GM11168 (cell line): ENCODE measurements at regions not wholly inside any gene's neighbourhood (a gene's known extent, or its start where the extent isn't known, plus 50 kb on each side); places are given as distances from the start of the nearest gene placed in this dataset.

Source experiments
- in situ Hi-C: fragments of 300-500 bp; cut with MboI; formaldehyde crosslinking; loops from one replicate; pipeline ENCODE4 v1.12.0; 2022; ENCODE audit warnings: low sequenced_read_pairs; ENCODE audit not compliant: unreplicated experiment

GRCh38 chr7:113494797-113495566 lies 376.6 kb upstream of the SMIM30 start:
- in situ Hi-C loops, result loop anchor here (10.0 kb wide), 1 partner anchor 520 kb away; no protein-coding TSS in a partner anchor

DNA sequence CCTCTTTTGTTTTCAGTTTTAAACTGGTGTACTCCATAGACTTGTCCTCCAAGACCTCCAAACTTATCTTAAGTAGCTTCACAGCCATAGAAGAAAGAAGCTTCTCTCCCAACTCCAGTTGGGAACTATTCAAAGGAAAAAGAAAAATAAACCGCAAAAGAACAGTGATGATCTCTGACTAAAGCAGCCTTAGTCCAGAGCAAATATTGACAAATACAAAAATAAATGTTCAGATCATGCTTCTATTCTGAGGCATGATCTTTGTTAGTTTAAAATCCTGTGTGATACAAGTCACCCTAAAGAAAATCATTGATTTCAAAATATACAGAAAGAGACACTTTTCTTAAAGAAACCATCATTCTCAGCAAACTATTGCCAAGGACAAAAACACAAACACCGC lies 373.0 kb upstream of the SMIM30 start:
- in situ Hi-C loops, result loop anchor here (10.0 kb wide), 1 partner anchor 517 kb away; no protein-coding TSS in a partner anchor

DNA sequence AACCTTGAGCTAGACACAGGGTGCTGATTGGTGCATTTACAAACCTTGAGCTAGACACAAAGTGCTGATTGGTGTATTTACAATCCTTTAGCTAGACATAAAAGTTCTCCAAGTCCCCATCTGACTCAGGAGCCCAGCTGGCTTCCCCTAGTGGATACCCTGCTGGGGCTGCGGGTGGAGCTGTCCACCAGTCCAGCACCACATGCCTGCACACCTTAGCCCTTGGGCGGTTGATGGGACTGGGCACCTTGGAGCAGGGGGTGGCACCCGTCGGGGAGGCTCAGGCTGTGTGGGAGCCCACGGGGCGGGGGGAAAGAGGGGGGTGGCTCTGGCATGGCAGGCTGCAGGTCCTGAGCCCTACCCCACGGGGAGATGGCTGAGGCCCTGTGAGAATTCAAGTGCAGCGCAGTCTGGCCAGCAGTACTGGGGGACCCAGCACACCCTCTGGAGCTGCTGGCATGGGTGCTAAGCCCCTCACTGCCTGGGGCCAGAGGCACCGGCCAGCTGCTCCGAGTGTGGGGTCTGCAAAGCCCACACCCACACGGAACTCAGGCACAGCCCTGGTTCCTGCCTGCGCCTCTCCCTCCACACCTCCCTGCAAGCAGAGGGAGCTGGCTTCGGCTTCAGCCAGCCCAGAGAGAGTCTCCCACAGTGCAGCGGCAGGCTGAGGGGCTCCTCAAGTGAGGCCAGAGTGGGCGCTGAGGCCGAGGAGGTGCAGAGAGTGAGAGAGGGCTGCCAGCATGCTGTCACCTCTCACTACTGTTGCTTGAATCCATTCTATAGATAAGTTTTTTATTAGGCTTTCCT lies 369.8 kb upstream of the SMIM30 start:
- in situ Hi-C loops, result no loop called here

DNA sequence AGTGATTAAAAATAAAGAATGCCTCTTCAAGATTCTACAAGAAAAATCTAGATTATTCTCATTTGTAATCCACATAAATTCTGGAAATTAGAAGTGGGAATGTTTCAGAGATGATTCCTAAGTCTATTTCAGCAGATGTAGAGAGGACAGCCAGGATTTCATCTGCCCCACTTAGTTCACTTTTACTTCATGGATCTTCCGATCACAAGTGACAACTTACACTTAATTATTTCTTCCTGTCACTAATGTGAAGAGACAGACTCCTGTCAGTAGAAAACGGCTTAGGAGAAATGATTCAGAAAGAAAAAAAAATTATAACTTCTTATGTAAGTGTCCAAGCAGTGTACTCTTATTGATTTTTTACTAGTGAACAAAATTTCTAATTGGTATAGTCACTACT lies 368.2 kb upstream of the SMIM30 start:
- in situ Hi-C loops, result no loop called here

- in situ Hi-C loops, result no loop called here
Measured at GRCh38 chr7:113483657-113484056, 365.3 kb upstream of the SMIM30 start.

GRCh38 chr7:113480537-113480936 lies 362.2 kb upstream of the SMIM30 start:
- in situ Hi-C loops, result no loop called here

DNA sequence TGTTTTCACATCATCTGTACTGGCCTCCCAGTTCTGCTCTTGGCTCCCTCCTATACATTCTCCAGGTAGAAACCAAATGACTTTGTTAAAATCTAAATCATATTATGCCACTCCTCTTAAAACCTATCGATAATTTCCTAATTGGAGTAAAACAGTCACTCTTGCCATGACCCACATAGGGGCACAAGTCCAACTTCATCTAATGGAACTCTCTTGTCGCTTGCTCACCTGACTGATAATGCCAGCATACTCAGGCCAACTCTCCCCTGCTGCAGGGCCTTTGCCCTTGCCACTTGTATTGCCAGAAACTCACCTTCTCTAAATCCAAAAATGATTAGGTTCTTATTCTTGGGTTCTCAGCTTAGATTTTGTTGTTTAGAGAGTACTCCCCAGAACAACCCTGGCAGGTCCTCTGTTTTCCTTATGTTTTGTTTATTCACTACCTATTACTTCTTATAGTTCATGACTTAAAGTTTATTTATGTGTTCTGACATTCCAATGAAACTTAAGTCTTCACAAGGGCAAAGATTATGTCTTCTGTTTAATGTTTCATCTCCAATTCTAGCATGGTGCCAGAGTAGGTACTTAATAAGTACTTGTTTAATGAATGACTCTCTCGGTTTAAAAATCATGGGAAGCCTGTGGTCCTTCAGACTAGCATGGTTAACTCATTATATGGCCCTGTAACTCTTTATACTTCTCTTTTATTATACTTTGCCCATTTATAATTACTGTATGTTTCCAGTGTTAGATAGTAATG lies 345.9 kb upstream of the SMIM30 start:
- in situ Hi-C loops, result no loop called here

- in situ Hi-C loops, result no loop called here
Measured at GRCh38 chr7:113460067-113460466, 341.7 kb upstream of the SMIM30 start.

- in situ Hi-C loops, result no loop called here
Measured at GRCh38 chr7:113456533-113456932, 338.2 kb upstream of the SMIM30 start.

DNA sequence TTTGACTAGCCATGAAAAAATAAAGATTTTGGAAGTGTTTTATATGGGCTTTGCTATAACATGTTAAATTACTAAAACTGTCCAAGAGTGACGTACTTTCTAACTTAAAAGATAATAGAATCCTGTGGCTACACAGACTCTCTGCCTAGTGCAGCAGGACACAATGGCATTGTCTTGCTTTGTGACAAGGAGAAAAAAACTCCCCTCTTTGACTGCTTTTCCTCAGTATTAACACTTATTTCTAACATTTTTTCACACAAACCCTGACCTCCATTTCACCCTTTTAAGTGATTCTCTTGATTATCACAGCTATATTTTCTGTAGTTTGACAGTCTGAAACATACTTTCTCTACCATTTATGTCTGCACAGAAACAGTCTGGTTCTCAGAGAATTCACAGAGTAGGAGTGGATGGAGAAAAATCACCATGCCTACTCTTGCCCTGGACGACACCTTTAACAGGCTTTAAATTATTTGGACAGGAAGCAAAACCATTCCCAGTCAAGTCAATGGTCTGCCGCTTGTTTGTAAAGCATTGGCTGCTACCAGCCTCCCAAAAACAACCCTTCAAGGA lies 336.3 kb upstream of the SMIM30 start:
- in situ Hi-C loops, result no loop called here

GRCh38 chr7:113452245-113452644 lies 333.9 kb upstream of the SMIM30 start:
- in situ Hi-C loops, result no loop called here

- in situ Hi-C loops, result no loop called here
Measured at GRCh38 chr7:113446791-113447190, 328.4 kb upstream of the SMIM30 start.

DNA sequence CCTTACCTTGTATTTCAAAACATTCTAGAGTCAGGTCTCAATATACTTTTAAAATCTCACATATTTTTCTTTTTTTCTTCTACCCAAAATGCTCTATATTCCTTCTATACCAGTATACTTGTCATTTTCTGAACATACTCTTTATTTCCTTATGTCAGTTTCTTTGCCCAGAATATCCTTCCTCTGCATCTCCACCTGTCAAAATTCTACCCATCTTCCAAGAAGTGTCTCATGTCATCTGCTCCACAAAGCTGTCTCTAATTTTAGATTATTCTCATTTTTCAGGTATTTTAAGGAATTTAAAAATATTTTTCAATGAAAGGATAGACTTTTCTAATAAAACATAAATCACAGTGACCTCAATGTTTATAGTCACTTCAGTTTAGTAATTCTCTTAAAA lies 328.0 kb upstream of the SMIM30 start:
- in situ Hi-C loops, result no loop called here

GRCh38 chr7:113444261-113444660 lies 325.9 kb upstream of the SMIM30 start:
- in situ Hi-C loops, result no loop called here

GRCh38 chr7:113440173-113440572 lies 321.8 kb upstream of the SMIM30 start:
- in situ Hi-C loops, result no loop called here

DNA sequence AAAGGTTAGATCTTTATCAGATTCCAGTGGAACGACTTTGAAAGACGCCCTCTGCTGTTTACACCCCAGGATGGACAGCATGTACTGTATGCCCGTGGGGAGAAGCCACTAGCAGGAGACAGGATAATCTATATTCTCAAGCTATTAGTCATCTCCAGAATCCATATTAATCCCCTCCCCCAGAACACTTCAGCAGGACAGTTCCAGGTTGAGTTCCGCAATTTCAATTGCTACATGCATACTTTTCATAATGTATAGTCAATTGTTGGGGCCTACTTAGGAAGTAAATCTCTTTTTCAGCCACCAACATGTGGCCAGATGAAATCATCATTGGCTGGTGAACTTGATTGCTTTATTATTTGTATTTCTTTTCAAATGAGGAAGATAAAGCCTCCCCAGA lies 313.1 kb upstream of the SMIM30 start:
- in situ Hi-C loops, result no loop called here

- in situ Hi-C loops, result loop anchor here (25.0 kb wide), 3 partner anchors 262 to 862 kb away; no protein-coding TSS in a partner anchor
Measured at GRCh38 chr7:113424185-113424817, 305.9 kb upstream of the SMIM30 start.

DNA sequence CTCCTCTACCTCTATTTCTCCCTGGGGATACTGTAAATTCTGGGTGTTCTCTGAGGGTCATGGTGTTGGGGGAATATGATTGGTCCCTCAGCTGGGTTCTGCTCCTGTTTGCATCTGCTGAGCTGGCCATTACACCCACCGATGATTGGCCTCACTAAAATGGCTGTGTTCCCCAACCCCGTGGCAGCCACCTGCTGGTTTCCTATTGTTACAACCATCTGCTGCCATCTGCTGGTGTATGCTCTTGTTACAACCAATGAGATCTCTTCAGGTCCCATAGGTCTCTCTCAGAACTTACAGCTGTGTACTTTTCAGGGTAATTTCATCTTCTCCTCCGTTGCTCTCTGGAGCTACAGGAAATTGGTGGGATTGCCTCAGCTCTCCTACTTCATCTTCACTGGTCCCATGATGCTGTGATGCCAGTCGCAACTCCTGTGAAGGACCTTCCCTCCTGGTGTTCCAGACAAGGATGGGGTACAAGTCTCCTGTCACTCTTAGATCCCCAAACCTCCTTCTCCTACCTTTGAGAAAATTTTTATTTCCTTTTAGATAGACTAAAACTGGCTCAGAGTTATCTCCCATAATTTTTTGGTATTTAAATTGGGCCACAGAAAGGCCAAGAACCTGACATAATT lies 303.5 kb upstream of the SMIM30 start:
- in situ Hi-C loops, result loop anchor here (25.0 kb wide), 3 partner anchors 260 to 860 kb away; no protein-coding TSS in a partner anchor

- in situ Hi-C loops, result loop anchor here (25.0 kb wide), 3 partner anchors 252 to 852 kb away; no protein-coding TSS in a partner anchor
Measured at GRCh38 chr7:113414401-113415035, 296.2 kb upstream of the SMIM30 start.
